Pancreas (tissue), 10 donors: ENCODE measurements at regions not wholly inside any gene's neighbourhood (a gene's known extent, or its start where the extent isn't known, plus 50 kb on each side); places are given as distances from the start of the nearest gene placed in this dataset.

Experiments used
- ATAC-seq, 4 donors: fragments of 200-7000 bp; cut with Tn5 transposase; one replicate each; pipeline versions ENCODE4 v1.8.0 to v1.9.1; 2020; ENCODE audit warnings: mild to moderate bottlenecking in 4 of 4, moderate library complexity in 4 of 4
- DNase-seq, 6 donors: peaks; one replicate each; pipeline ENCODE4 v3.0.0-alpha.2; 2020
- FAIRE-seq: peaks from 2 replicates; lab custom pipeline; 2012; peaks lifted over from hg19 to GRCh38; lab: Jason Lieb, UNC
- H3K27ac ChIP-seq, 4 donors: fragments of 200-600 bp; sonication (generic); 1 replicate in 3 of 4; 2 replicates in 1 of 4; pipeline versions ENCODE4 v1.5.0 to v1.8.0; 2020
- H3K27me3 ChIP-seq, 4 donors: fragments of 200-600 bp; one replicate each; pipeline ENCODE4 v1.8.0; 2021
- H3K36me3 ChIP-seq, 3 donors: fragments of 200-600 bp; sonication (generic) in 1 of 3; one replicate each; pipeline versions ENCODE4 v1.5.0 to v1.8.0; 2020 to 2021
- H3K4me1 ChIP-seq, 3 donors: fragments of 200-600 bp; one replicate each; pipeline ENCODE4 v1.8.0; 2021
- H3K4me3 ChIP-seq, 4 donors: fragments of 200-600 bp; sonication (generic) in 2 of 4; one replicate each; pipeline versions ENCODE4 v1.5.0 to v1.8.0; 2020 to 2021
- H3K9me3 ChIP-seq, 4 donors: fragments of 200-600 bp; one replicate each; pipeline ENCODE4 v1.8.0; 2021
- WGBS, 2 donors: extraction: QIAGEN DNeasy Blood & Tissue Kit; methylation state at CpG; one replicate each; pipeline ENCODE4 v1.1.7; 2013; 5-methylcytosine and 5-hydroxymethylcytosine counted together
- intact Hi-C, 3 donors: fragments of 100-400 bp; cut with DNase I; formaldehyde crosslinking; loops; one replicate each; pipeline versions ENCODE4 v1.11.1 to v1.14.2; 2022
- TF ChIP-seq, protein P1 (sequence below), 4 donors: fragments of 200-600 bp; sonication (generic) in 3 of 4; IDR thresholded peaks; one replicate each; pipeline versions ENCODE4 v1.5.0 to v1.8.0; 2021; ENCODE audit warnings: antibody characterized with exemption in 4 of 4
- donor health status: healthy with polysubstance abuse.
- donor health status: DM: no; HTN: no; CAD: no; lungs with moderate emphysema.
- donor health status: DM: no; HTN: no; CAD: no.
- donor health status: control.
- donor health status: control.
- donor health status: Bipolar disorder and iron deficiency.
- donor health status: DM: yes; HTN: yes; CAD: no.
- donor health status: DM: no; HTN: no; CAD: no.
- donor health status: DM: no; HTN: no; CAD: no.
- donor health status: DM: yes; HTN: yes; CAD: no.

DNA sequence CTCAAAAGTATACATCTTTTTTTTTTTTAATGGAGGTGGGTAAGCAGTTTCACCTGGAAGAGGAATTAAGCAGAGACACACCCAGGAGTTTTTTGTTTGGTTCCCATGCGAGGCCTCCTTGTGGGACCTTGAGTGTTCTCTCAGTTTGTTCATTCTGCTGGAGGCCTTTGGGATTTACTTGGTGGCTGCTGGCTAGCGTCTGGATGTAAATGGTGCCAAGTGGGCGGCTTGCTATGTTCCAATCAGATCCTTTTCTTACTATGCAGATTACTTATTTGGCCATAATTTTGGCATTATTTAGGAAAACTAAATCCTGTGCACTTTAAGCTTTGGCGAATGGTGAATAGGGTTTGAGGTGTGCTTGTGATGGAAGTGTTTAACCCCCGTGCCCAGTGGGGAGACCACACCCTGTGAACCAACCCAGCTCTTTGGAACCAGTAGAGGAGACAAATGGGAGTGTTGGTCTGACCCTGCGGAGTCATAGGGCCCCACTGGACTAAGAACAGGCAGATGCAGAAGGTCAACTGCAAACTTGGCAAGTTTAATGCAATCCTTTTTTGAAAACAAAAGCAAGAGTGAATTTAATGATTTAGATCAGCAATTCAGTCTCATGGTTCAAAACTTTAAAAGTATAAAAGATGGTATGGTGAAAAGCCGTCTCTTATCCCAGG, 79.4 kb downstream of the EBLN2 start:
- no peak for DNase-seq
- FAIRE-seq: no peak
- H3K27ac ChIP-seq: no peak overlapping the region
- H3K36me3 ChIP-seq: no peaks in the 10 kb centered on the region
- ATAC-seq: peak in 1 of 4 donors; percentile 48
- intact Hi-C loops: no loop called here
- H3K4me3 ChIP-seq: no peak overlapping the region
- WGBS, 2 donors: 79 to 84% methylated on average over 7 of the region's 7 CpGs
- no peaks in the 10 kb centered on the region for H3K27me3 ChIP-seq
- no peaks in the 10 kb centered on the region for H3K9me3 ChIP-seq
- no peaks in the 10 kb centered on the region for H3K4me1 ChIP-seq
- TF ChIP-seq, protein P1, sequence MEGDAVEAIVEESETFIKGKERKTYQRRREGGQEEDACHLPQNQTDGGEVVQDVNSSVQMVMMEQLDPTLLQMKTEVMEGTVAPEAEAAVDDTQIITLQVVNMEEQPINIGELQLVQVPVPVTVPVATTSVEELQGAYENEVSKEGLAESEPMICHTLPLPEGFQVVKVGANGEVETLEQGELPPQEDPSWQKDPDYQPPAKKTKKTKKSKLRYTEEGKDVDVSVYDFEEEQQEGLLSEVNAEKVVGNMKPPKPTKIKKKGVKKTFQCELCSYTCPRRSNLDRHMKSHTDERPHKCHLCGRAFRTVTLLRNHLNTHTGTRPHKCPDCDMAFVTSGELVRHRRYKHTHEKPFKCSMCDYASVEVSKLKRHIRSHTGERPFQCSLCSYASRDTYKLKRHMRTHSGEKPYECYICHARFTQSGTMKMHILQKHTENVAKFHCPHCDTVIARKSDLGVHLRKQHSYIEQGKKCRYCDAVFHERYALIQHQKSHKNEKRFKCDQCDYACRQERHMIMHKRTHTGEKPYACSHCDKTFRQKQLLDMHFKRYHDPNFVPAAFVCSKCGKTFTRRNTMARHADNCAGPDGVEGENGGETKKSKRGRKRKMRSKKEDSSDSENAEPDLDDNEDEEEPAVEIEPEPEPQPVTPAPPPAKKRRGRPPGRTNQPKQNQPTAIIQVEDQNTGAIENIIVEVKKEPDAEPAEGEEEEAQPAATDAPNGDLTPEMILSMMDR (IDR thresholded peaks at IDR 0.05): no peak

DNA sequence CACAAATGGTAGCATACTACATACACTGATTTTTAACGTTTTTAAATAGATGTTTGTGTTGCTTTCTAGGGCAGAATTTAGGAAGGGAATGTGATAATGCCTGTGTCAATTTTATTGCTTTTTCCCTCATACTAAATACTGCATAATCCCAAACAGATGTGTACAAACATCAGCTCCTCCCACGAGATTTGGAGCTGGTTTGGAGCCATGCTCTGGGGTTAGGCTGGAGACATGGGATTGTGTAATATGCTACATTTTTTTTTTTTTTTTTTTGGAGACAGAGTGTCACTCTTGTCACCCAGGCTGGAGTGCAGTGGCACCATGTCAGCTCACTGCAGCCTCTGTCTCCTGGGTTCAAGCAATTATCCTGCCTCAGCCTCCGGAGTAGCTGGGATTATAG, 80.1 kb downstream of the EBLN2 start:
- Histone ChIP-seq H3K27ac (no peak overlapping the region), H3K4me1 (no peaks in the 10 kb centered on the region), H3K27me3 (no peaks in the 10 kb centered on the region), H3K36me3 (no peaks in the 10 kb centered on the region), H3K9me3 (no peaks in the 10 kb centered on the region), H3K4me3 (no peak overlapping the region)
- peak in 1 of 4 donors; percentile 46 for ATAC-seq
- TF ChIP-seq, protein P1 (IDR thresholded peaks at IDR 0.05): no peak
- no peak for FAIRE-seq
- DNase-seq: no peak
- 69 to 80% methylated on average over 3 of the region's 3 CpGs for WGBS, 2 donors
- intact Hi-C loops: no loop called here

DNA sequence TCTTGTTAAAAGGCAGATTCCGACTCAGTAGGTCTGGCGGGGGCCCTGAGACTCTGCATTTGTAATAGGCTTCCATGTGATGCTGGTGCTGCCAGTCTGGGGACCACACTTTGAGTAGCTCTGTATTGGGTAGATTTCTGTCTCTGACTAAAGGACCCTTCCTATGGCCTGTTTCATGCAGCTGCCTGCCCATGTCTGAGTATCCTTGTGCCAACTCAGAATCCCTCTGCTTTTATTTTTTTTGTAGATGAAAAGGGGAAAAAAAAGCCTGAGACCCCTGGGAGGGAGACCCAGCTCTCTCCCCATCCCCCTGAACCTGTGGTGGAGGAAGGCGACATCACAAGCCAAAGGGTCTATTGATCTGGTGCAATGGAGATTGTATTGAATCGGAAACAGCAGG, 81.9 kb downstream of the EBLN2 start:
- FAIRE-seq (no peak), DNase-seq (no peak), ATAC-seq (no peak)
- intact Hi-C loops: no loop called here
- H3K4me3 ChIP-seq: no peak overlapping the region
- no peaks in the 10 kb centered on the region for H3K27me3 ChIP-seq
- 91 to 93% methylated on average over 4 of the region's 4 CpGs for WGBS, 2 donors
- TF ChIP-seq, protein P1 (IDR thresholded peaks at IDR 0.05): no peak
- no peaks in the 10 kb centered on the region for H3K36me3 ChIP-seq
- H3K9me3 ChIP-seq: no peaks in the 10 kb centered on the region
- no peak overlapping the region for H3K27ac ChIP-seq
- H3K4me1 ChIP-seq: peaks cover 0 to 14% (median 7%) of the 10 kb centered on the region in 3 donors

- Histone ChIP-seq H3K27ac (no peak overlapping the region), H3K4me1 (peaks cover 0 to 14% (median 10%) of the 10 kb centered on the region in 3 donors), H3K27me3 (no peaks in the 10 kb centered on the region), H3K4me3 (no peak overlapping the region), H3K36me3 (no peaks in the 10 kb centered on the region), H3K9me3 (no peaks in the 10 kb centered on the region)
- intact Hi-C loops: no loop called here
- DNase-seq: no peak
- TF ChIP-seq, protein P1 (IDR thresholded peaks at IDR 0.05): no peak
- WGBS, 2 donors: 52 to 62% methylated on average over 4 of the region's 4 CpGs
- FAIRE-seq: no peak
- ATAC-seq: no peak
Measured at GRCh38 chr3:73143821-73144237, 82.4 kb downstream of the EBLN2 start.

GRCh38 chr3:73144276-73144675, 82.8 kb downstream of the EBLN2 start:
- intact Hi-C loops: no loop called here
- DNase-seq (no peak), ATAC-seq (no peak), FAIRE-seq (no peak)
- H3K36me3 ChIP-seq: no peaks in the 10 kb centered on the region
- no peaks in the 10 kb centered on the region for H3K9me3 ChIP-seq
- peaks cover 0 to 19% (median 14%) of the 10 kb centered on the region in 3 donors for H3K4me1 ChIP-seq
- 89 to 92% methylated on average over 5 of the region's 5 CpGs for WGBS, 2 donors
- TF ChIP-seq, protein P1 (IDR thresholded peaks at IDR 0.05): no peak
- H3K27me3 ChIP-seq: no peaks in the 10 kb centered on the region
- no peak overlapping the region for H3K4me3 ChIP-seq
- no peak overlapping the region for H3K27ac ChIP-seq
